BJ (cell line): ENCODE measurements at regions not wholly inside any gene's neighbourhood (a gene's known extent, or its start where the extent isn't known, plus 50 kb on each side); places are given as distances from the start of the nearest gene placed in this dataset.

ENCODE experiments used
- CTCF ChIA-PET: fragments of 350-600 bp; formaldehyde crosslinking; extraction: SDS; loops from one replicate; lab custom pipeline; 2021; ENCODE audit warnings: antibody characterized with exemption, inconsistent platforms; lab: Yijun Ruan, JAX
- POLR2A ChIA-PET: fragments of 300-600 bp; sonication (Branson Sonifier 250); formaldehyde crosslinking; extraction: SDS; loops from one replicate; lab custom pipeline; 2021; ENCODE audit warnings: antibody characterized with exemption; lab: Charles Lee
- DNase-seq: peaks from one replicate; pipeline ENCODE4 v3.0.0-alpha.2; 2011; ENCODE audit warnings: low read depth
- H3K27me3 ChIP-seq: 2 replicates; pipeline ENCODE4 v1.6.0; 2011; ENCODE audit warnings: low read length; ENCODE audit not compliant: control insufficient read depth, insufficient read depth
- H3K36me3 ChIP-seq: 2 replicates; pipeline ENCODE4 v1.5.1; 2011; ENCODE audit warnings: low read length; ENCODE audit not compliant: control insufficient read depth, insufficient read depth
- H3K4me3 ChIP-seq: 2 replicates; pipeline ENCODE4 v1.5.1; 2011; ENCODE audit warnings: low read depth, mild to moderate bottlenecking, control low read depth, low read length
- CTCF ChIP-seq: IDR thresholded peaks from 2 replicates; pipeline ENCODE4 v1.5.1; 2011; ENCODE audit warnings: low read depth, mild to moderate bottlenecking, control low read depth, inconsistent platforms, low read length, moderate library complexity; ENCODE audit not compliant: insufficient read depth

- no peak for DNase-seq
- ChIA-PET CTCF (no interaction called here), POLR2A (no interaction called here)
- H3K27me3 ChIP-seq: no peaks in the 10 kb centered on the region
- no peak overlapping the region for H3K4me3 ChIP-seq
- no peaks in the 10 kb centered on the region for H3K36me3 ChIP-seq
- TF ChIP-seq CTCF: no peak
These were observed 292.3 kb downstream of the ZNF621 start for GRCh38 chr3:40817017-40817416.

GRCh38 chr3:40821315-40821714, 296.6 kb downstream of the ZNF621 start:
- POLR2A ChIA-PET: no interaction called here
- CTCF ChIA-PET: no interaction called here

GRCh38 chr3:40827226-40827625, 302.5 kb downstream of the ZNF621 start:
- TF ChIP-seq CTCF: no peak
- ChIA-PET POLR2A (no interaction called here), CTCF (interaction anchor here (1.5 kb wide), 1 partner anchor 10 kb away, joined by 4 read pairs; no protein-coding TSS in a partner anchor)
- Histone ChIP-seq H3K4me3 (no peak overlapping the region), H3K27me3 (no peaks in the 10 kb centered on the region), H3K36me3 (no peaks in the 10 kb centered on the region)
- DNase-seq: no peak

More at GRCh38 chr3:40821315-40821714, 296.6 kb downstream of the ZNF621 start:
- H3K27me3 ChIP-seq: no peaks in the 10 kb centered on the region
- no peak for DNase-seq
- no peaks in the 10 kb centered on the region for H3K36me3 ChIP-seq
- no peak overlapping the region for H3K4me3 ChIP-seq
- TF ChIP-seq CTCF: no peak

GRCh38 chr3:40827942-40828688, 303.4 kb downstream of the ZNF621 start:
- ChIA-PET POLR2A (no interaction called here), CTCF (interaction anchor here (1.5 kb wide), 1 partner anchor 9 kb away, joined by 4 read pairs; no protein-coding TSS in a partner anchor)
- no peak for TF ChIP-seq CTCF
- Histone ChIP-seq H3K36me3 (no peaks in the 10 kb centered on the region), H3K27me3 (no peaks in the 10 kb centered on the region), H3K4me3 (no peak overlapping the region)
- no peak for DNase-seq

GRCh38 chr3:40828741-40829415, 304.1 kb downstream of the ZNF621 start:
- ChIA-PET CTCF (interaction anchor here (1.5 kb wide), 1 partner anchor 8 kb away, joined by 4 read pairs; no protein-coding TSS in a partner anchor), POLR2A (no interaction called here)
- no peak for DNase-seq
- Histone ChIP-seq H3K4me3 (no peak overlapping the region), H3K36me3 (no peaks in the 10 kb centered on the region), H3K27me3 (no peaks in the 10 kb centered on the region)
- no peak for TF ChIP-seq CTCF
